Neural crest cell (in vitro differentiated cells): ENCODE measurements at regions not wholly inside any gene's neighbourhood (a gene's known extent, or its start where the extent isn't known, plus 50 kb on each side); places are given as distances from the start of the nearest gene placed in this dataset.

ENCODE experiments used
- DNase-seq: peaks from one replicate; pipeline ENCODE4 v3.0.0; 2021; ENCODE audit warnings: low read depth, mixed read lengths, low spot score
- H3K27ac Mint-ChIP-seq: one replicate; pipeline ENCODE4 v1.8.0; 2021; ENCODE audit warnings: mild to moderate bottlenecking, mixed read lengths; ENCODE audit not compliant: unreplicated experiment
- H3K27me3 Mint-ChIP-seq: 2 replicates; pipeline ENCODE4 v1.8.0; 2021; ENCODE audit warnings: low read depth, mild to moderate bottlenecking, mixed read lengths
- H3K36me3 Mint-ChIP-seq: 2 replicates; pipeline ENCODE4 v1.8.0; 2021; ENCODE audit warnings: low read depth, mild to moderate bottlenecking, mixed read lengths
- H3K4me1 Mint-ChIP-seq: 2 replicates; pipeline ENCODE4 v1.8.0; 2021; ENCODE audit warnings: mixed read lengths
- H3K4me3 Mint-ChIP-seq: one replicate; pipeline ENCODE4 v1.8.0; 2021; ENCODE audit warnings: mild to moderate bottlenecking, mixed read lengths
- H3K9me3 Mint-ChIP-seq: 2 replicates; pipeline ENCODE4 v1.8.0; 2021; ENCODE audit warnings: mixed read lengths
- TF ChIP-seq, protein P1 (sequence below): fragments of 200-600 bp; sonication (generic); conservative IDR thresholded peaks from 2 replicates; pipeline ENCODE4 v1.5.0; 2021; ENCODE audit warnings: antibody characterized with exemption, mild to moderate bottlenecking

DNA sequence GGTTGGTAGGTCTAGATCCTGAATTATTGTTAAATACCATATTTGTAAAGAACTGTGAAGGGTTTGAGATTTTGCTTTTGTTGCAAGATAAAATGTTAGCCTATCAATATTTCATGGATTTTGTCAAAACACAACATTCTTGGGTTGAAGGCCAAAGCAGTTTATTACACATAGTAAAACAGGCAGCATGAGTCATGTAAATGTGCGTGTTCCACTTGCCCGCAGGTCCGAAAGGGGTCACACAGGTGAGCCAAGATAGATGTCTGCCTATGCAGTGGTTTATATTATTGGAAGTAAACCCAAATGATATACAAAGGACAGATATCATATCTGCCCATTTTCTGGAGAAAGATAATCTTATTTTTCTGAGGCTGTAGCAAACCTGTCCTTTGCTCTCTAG lies 1654.4 kb upstream of the SPRY2 start:
- DNase-seq: no peak
- no peaks in the 10 kb centered on the region for H3K9me3 Mint-ChIP-seq
- H3K27ac Mint-ChIP-seq: no peak overlapping the region
- H3K4me1 Mint-ChIP-seq: no peaks in the 10 kb centered on the region
- H3K27me3 Mint-ChIP-seq: no peaks in the 10 kb centered on the region
- TF ChIP-seq, protein P1, sequence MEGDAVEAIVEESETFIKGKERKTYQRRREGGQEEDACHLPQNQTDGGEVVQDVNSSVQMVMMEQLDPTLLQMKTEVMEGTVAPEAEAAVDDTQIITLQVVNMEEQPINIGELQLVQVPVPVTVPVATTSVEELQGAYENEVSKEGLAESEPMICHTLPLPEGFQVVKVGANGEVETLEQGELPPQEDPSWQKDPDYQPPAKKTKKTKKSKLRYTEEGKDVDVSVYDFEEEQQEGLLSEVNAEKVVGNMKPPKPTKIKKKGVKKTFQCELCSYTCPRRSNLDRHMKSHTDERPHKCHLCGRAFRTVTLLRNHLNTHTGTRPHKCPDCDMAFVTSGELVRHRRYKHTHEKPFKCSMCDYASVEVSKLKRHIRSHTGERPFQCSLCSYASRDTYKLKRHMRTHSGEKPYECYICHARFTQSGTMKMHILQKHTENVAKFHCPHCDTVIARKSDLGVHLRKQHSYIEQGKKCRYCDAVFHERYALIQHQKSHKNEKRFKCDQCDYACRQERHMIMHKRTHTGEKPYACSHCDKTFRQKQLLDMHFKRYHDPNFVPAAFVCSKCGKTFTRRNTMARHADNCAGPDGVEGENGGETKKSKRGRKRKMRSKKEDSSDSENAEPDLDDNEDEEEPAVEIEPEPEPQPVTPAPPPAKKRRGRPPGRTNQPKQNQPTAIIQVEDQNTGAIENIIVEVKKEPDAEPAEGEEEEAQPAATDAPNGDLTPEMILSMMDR: no peak
- H3K4me3 Mint-ChIP-seq: no peak overlapping the region
- H3K36me3 Mint-ChIP-seq: no peaks in the 10 kb centered on the region

DNA sequence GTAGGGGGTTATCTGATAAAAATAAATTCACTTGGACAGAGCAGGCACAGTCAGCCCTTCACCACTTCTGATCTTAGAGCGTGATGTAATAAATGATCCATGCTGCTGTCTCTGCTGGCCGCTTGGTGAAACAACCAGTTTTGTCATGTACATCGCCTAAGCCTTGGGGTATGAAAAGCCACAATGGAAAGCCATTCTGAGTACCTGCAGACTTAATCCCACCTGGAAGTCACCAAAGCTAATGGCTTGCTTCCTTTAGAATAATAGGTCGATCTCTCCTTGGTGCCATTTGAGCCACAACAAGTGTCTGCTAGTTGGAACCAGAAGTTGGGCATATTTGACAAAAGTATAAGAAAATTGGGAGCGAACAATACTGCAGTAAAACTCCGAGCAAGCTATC lies 1649.7 kb upstream of the SPRY2 start:
- DNase-seq: no peak
- TF ChIP-seq, protein P1: no peak
- Mint-ChIP-seq H3K4me3 (no peak overlapping the region), H3K27me3 (no peaks in the 10 kb centered on the region), H3K9me3 (no peaks in the 10 kb centered on the region), H3K27ac (no peak overlapping the region), H3K36me3 (no peaks in the 10 kb centered on the region), H3K4me1 (peaks cover 5% of the 10 kb centered on the region)

DNA sequence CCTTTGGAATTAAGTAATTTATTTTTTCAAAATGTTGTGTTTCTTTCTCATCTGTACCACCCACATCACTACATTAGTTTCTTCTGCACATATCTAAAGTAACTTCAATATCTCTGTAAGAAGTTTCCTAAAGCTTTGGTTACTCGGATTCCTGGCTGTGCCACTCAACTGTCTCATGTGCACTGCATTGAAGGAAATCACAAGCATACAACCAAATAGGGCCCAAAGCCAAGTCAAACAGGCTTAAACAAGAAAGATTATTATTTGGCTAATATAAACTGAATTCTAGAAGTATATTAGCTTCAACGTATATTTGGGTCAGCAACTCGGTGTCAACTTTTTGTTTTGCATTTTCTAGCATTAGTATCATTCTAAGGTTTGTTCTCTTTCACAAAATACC lies 1647.6 kb upstream of the SPRY2 start:
- TF ChIP-seq, protein P1: no peak
- Mint-ChIP-seq H3K4me1 (peaks cover 5% of the 10 kb centered on the region), H3K9me3 (no peaks in the 10 kb centered on the region), H3K36me3 (no peaks in the 10 kb centered on the region), H3K4me3 (no peak overlapping the region), H3K27ac (no peak overlapping the region), H3K27me3 (no peaks in the 10 kb centered on the region)
- no peak for DNase-seq

DNA sequence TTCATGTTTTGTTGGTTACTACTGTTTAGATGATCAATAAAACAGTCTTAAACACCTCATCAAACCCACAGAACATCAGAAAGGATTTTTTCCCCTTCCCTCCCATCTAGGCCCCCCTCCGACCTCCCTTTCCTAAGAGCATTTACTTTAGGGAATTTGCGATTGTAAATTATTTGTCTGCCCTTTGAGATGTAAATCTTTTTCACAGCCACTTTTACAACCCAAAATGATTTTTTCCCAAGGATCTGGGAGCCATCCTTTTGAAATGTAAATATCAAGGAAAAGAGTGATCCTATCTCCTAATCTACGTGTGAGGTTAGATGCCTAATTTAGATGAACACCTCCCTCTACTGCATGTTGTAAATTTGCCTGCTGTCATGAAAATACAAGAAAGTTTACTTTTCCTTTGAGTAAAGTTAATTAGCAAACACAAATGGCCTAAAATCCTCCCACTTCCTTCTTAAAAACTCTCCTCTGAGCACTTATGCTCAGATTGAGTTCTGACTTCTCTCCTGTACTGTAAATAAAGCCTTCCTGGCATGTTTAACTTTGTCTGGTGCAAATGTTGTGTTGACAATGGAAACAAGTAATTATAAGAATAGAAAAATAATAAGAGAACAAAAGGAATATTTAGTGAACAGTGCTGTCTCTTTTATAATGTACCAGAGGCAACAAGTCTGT lies 1646.9 kb upstream of the SPRY2 start:
- DNase-seq: no peak
- Mint-ChIP-seq H3K9me3 (no peaks in the 10 kb centered on the region), H3K4me3 (no peak overlapping the region), H3K4me1 (peaks cover 5% of the 10 kb centered on the region), H3K36me3 (no peaks in the 10 kb centered on the region), H3K27me3 (no peaks in the 10 kb centered on the region), H3K27ac (no peak overlapping the region)
- TF ChIP-seq, protein P1: no peak

DNA sequence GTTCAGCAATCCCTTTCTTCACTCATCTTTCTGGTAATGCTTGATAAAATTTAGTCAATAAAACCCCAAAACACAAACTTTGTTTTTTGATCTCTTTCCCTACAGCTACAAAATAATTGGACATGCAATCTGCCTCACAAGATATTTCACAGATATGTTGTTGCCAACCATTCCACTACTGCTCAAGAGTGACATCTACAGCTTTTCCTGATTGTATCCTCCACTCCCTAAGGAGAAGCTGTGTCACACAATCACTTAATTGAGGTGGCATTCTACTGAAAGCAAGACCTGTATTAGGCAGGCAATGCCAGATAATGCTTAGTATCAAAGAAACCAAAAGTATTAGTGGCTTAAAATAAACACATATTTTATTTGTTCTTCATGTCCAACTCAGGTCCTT lies 1646.2 kb upstream of the SPRY2 start:
- no peak for DNase-seq
- no peaks in the 10 kb centered on the region for H3K36me3 Mint-ChIP-seq
- no peaks in the 10 kb centered on the region for H3K9me3 Mint-ChIP-seq
- H3K27me3 Mint-ChIP-seq: no peaks in the 10 kb centered on the region
- H3K4me1 Mint-ChIP-seq: peaks cover 5% of the 10 kb centered on the region
- no peak overlapping the region for H3K4me3 Mint-ChIP-seq
- TF ChIP-seq, protein P1: peak; percentile 26
- no peak overlapping the region for H3K27ac Mint-ChIP-seq
